Stimulated activated CD4-positive, alpha-beta T cell treated with anti-CD3 and anti-CD28 coated beads, Interleukin-2, amount 100 ng/mL, for 24 hours (primary cell): ENCODE measurements at regions not wholly inside any gene's neighbourhood (a gene's known extent, or its start where the extent isn't known, plus 50 kb on each side); places are given as distances from the start of the nearest gene placed in this dataset.
"Not testable (repeated sequence)": the region's sequence is repeated elsewhere in the genome, so short reads cannot be mapped to it uniquely, and the experiment has no call there.

ENCODE experiments used
- DNase-seq, 2 donors: peaks; one replicate each; pipeline ENCODE4 v3.0.0-alpha.2; 2020

- DNase-seq, result not testable (repeated sequence)
Measured at GRCh38 chr19:28116379-28116778, 1096.6 kb downstream of the UQCRFS1 start.

GRCh38 chr19:28103921-28104320 is 1109.0 kb downstream of the UQCRFS1 start:
- DNase-seq, result no peak

- DNase-seq, result not testable (repeated sequence)
Measured at GRCh38 chr19:28084659-28085157, 1128.2 kb downstream of the UQCRFS1 start.

- DNase-seq, result no peak
Measured at GRCh38 chr19:28076628-28077027, 1136.3 kb downstream of the UQCRFS1 start.

GRCh38 chr19:28075229-28075628 is 1137.7 kb downstream of the UQCRFS1 start:
- no peak for DNase-seq

- no peak for DNase-seq
Measured at GRCh38 chr19:28074773-28075172, 1138.2 kb downstream of the UQCRFS1 start.

GRCh38 chr19:28067882-28068281 is 1145.1 kb downstream of the UQCRFS1 start:
- DNase-seq, result no peak

GRCh38 chr19:28066988-28067387 is 1146.0 kb downstream of the UQCRFS1 start:
- no peak for DNase-seq

- no peak for DNase-seq
Measured at GRCh38 chr19:28066161-28066560, 1146.8 kb downstream of the UQCRFS1 start.

- DNase-seq, result no peak
Measured at GRCh38 chr19:28065026-28065425, 1147.9 kb downstream of the UQCRFS1 start.

- DNase-seq, result no peak
Measured at GRCh38 chr19:28063702-28064101, 1149.2 kb downstream of the UQCRFS1 start.

GRCh38 chr19:28061111-28061510 is 1151.8 kb downstream of the UQCRFS1 start:
- DNase-seq, result no peak

GRCh38 chr19:28057026-28057425 is 1155.9 kb downstream of the UQCRFS1 start:
- DNase-seq, result not testable (repeated sequence)

GRCh38 chr19:28051047-28051446 is 1161.9 kb downstream of the UQCRFS1 start:
- DNase-seq, result no peak

- no peak for DNase-seq
Measured at GRCh38 chr19:28049875-28050274, 1163.1 kb downstream of the UQCRFS1 start.

- no peak for DNase-seq
Measured at GRCh38 chr19:28046932-28047331, 1166.0 kb downstream of the UQCRFS1 start.

GRCh38 chr19:28045621-28046020 is 1167.3 kb downstream of the UQCRFS1 start:
- DNase-seq, result no peak

GRCh38 chr19:28044477-28044876 is 1168.5 kb downstream of the UQCRFS1 start:
- no peak for DNase-seq

GRCh38 chr19:28042516-28042915 is 1170.4 kb downstream of the UQCRFS1 start:
- DNase-seq, result no peak

GRCh38 chr19:28039677-28040381 is 1173.1 kb downstream of the UQCRFS1 start:
- DNase-seq, result no peak

GRCh38 chr19:28037186-28037585 is 1175.8 kb downstream of the UQCRFS1 start:
- no peak for DNase-seq

- DNase-seq, result no peak
Measured at GRCh38 chr19:28036486-28036885, 1176.5 kb downstream of the UQCRFS1 start.

GRCh38 chr19:28034936-28035335 is 1178.0 kb downstream of the UQCRFS1 start:
- no peak for DNase-seq

GRCh38 chr19:28028881-28029444 is 1184.0 kb downstream of the UQCRFS1 start:
- no peak for DNase-seq

- DNase-seq, result no peak
Measured at GRCh38 chr19:28027116-28027515, 1185.8 kb downstream of the UQCRFS1 start.
